Psoas muscle (tissue), 7 donors: ENCODE measurements at regions not wholly inside any gene's neighbourhood (a gene's known extent, or its start where the extent isn't known, plus 50 kb on each side); places are given as distances from the start of the nearest gene placed in this dataset.

ENCODE experiments used
- ATAC-seq, 4 donors: fragments of 200-7000 bp; cut with Tn5 transposase; one replicate each; pipeline ENCODE4 v1.9.1; 2020; ENCODE audit warnings: moderate library complexity in 3 of 4, mild to moderate bottlenecking in 2 of 4
- DNase-seq, 2 donors: peaks; one replicate each; pipeline ENCODE4 v3.0.0-alpha.2; 2020
- H3K27ac ChIP-seq: fragments of 200-600 bp; one replicate; pipeline ENCODE4 v1.8.0; 2022
- H3K27me3 ChIP-seq, 3 donors: fragments of 200-600 bp in 1 of 3; one replicate each; pipeline versions ENCODE4 v1.6.1 to v1.8.0; 2013 to 2022; ENCODE audit warnings: low read length in 2 of 3, mild to moderate bottlenecking in 2 of 3, moderate library complexity in 1 of 3; ENCODE audit not compliant: insufficient read depth in 3 of 3
- H3K36me3 ChIP-seq, 2 donors: fragments of 200-600 bp in 1 of 2; one replicate each; pipeline versions ENCODE4 v1.6.1 to v1.8.0; 2013 to 2022; ENCODE audit warnings: low read depth in 1 of 2, mild to moderate bottlenecking in 1 of 2, moderate library complexity in 1 of 2; ENCODE audit not compliant: insufficient read depth in 1 of 2
- H3K4me1 ChIP-seq: fragments of 200-600 bp; one replicate; pipeline ENCODE4 v1.8.0; 2022
- H3K4me3 ChIP-seq: fragments of 200-600 bp; one replicate; pipeline ENCODE4 v1.8.0; 2022; ENCODE audit warnings: mild to moderate bottlenecking
- H3K9me3 ChIP-seq: fragments of 200-600 bp; one replicate; pipeline ENCODE4 v1.8.0; 2022
- WGBS, 3 donors: extraction: QIAGEN DNeasy Blood & Tissue Kit; methylation state at CpG; one replicate each; pipeline versions ENCODE4 v1.1.6 to v1.1.7; 2013; 5-methylcytosine and 5-hydroxymethylcytosine counted together
- intact Hi-C, 2 donors: fragments of 100-400 bp; cut with DNase I; formaldehyde crosslinking; loops; one replicate each; pipeline versions ENCODE4 v1.11.0 to v1.14.2; 2022
- TF ChIP-seq, protein P1 (sequence below): fragments of 200-600 bp; IDR thresholded peaks from one replicate; pipeline ENCODE4 v1.8.0; 2022; ENCODE audit warnings: antibody characterized with exemption
- donor health status: healthy with polysubstance abuse.
- donor health status: DM: no; HTN: no; CAD: no; lungs with moderate emphysema.
- donor health status: Bipolar disorder and iron deficiency.
- donor health status: healthy.
- donor health status: DM: yes; HTN: yes; CAD: no.
- donor health status: DM: no; HTN: no; CAD: no.
- donor health status: DM: yes; HTN: yes; CAD: no.

GRCh38 chr3:159482241-159482993 lies 506.2 kb upstream of the IL12A start:
- H3K27ac ChIP-seq = no peak overlapping the region
- no peak overlapping the region for H3K4me3 ChIP-seq
- TF ChIP-seq, protein P1, sequence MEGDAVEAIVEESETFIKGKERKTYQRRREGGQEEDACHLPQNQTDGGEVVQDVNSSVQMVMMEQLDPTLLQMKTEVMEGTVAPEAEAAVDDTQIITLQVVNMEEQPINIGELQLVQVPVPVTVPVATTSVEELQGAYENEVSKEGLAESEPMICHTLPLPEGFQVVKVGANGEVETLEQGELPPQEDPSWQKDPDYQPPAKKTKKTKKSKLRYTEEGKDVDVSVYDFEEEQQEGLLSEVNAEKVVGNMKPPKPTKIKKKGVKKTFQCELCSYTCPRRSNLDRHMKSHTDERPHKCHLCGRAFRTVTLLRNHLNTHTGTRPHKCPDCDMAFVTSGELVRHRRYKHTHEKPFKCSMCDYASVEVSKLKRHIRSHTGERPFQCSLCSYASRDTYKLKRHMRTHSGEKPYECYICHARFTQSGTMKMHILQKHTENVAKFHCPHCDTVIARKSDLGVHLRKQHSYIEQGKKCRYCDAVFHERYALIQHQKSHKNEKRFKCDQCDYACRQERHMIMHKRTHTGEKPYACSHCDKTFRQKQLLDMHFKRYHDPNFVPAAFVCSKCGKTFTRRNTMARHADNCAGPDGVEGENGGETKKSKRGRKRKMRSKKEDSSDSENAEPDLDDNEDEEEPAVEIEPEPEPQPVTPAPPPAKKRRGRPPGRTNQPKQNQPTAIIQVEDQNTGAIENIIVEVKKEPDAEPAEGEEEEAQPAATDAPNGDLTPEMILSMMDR = no peak
- no peaks in the 10 kb centered on the region for H3K36me3 ChIP-seq
- no peaks in the 10 kb centered on the region for H3K4me1 ChIP-seq
- H3K9me3 ChIP-seq = peaks cover 3% of the 10 kb centered on the region
- DNase-seq (no peak), ATAC-seq (no peak)
- WGBS, 3 donors = 39 to 45% (median 42%) methylated on average over 3 of the region's 3 CpGs
- H3K27me3 ChIP-seq = no peaks in the 10 kb centered on the region
- intact Hi-C loops = no loop called here

- no peak for DNase-seq
- intact Hi-C loops = no loop called here
- Histone ChIP-seq H3K27me3 (no peaks in the 10 kb centered on the region), H3K27ac (no peak overlapping the region), H3K9me3 (no peaks in the 10 kb centered on the region), H3K4me1 (no peaks in the 10 kb centered on the region), H3K4me3 (no peak overlapping the region), H3K36me3 (no peaks in the 10 kb centered on the region)
- 44 to 55% (median 48%) methylated on average over 5 of the region's 5 CpGs for WGBS, 3 donors
- TF ChIP-seq, protein P1 = no peak
- no peak for ATAC-seq
Observed at GRCh38 chr3:159482994-159483367, 505.7 kb upstream of the IL12A start.

DNA sequence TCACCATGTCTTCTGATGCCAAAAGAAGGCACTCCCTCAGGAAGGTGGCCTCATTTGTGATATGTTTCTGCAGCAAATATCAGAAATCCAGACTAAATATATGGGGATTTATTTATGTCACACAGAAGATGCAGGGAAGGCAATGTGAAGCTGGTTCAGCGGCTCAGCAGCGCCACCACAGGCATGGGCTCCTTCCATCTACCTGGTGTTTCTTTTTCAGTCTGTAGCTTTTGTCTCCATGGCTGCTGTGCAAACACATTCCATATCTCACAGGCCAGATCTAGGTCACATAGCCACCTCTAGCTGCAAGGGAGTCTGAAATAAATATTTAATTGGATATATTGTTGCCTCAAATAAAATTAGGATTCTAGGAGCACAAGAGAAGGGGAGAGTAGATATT lies 502.1 kb upstream of the IL12A start:
- Histone ChIP-seq H3K36me3 (no peaks in the 10 kb centered on the region), H3K4me3 (no peak overlapping the region), H3K27ac (no peak overlapping the region), H3K27me3 (no peaks in the 10 kb centered on the region), H3K4me1 (no peaks in the 10 kb centered on the region), H3K9me3 (no peaks in the 10 kb centered on the region)
- DNase-seq = no peak
- TF ChIP-seq, protein P1 = no peak
- intact Hi-C loops = no loop called here
- no peak for ATAC-seq
- 57 to 73% (median 64%) methylated on average over 2 of the region's 2 CpGs for WGBS, 3 donors

DNA sequence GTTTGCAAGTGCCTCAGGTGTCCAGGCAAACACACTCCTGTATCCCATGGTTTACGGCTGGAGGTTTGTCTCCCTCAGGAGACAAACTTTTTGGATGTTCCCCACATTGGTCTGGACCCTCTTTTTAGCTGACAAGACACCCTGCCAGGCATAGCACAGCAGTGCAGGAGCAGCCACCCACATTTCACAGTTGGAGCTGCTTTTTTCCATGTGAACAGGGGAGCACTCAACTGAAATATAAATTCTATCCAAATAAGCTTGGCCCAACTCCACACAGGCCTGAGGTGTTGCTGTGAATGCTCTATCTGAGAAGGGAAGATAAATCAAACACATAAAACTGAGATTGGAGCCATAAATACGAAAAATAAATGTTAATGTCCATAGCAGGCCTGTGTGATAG lies 501.3 kb upstream of the IL12A start:
- ATAC-seq = no peak
- intact Hi-C loops = no loop called here
- Histone ChIP-seq H3K4me3 (no peak overlapping the region), H3K36me3 (no peaks in the 10 kb centered on the region), H3K27ac (no peak overlapping the region), H3K4me1 (no peaks in the 10 kb centered on the region), H3K27me3 (no peaks in the 10 kb centered on the region), H3K9me3 (no peaks in the 10 kb centered on the region)
- TF ChIP-seq, protein P1 = no peak
- 42 to 59% (median 53%) methylated on average over 2 of the region's 2 CpGs for WGBS, 3 donors
- DNase-seq = no peak

- H3K9me3 ChIP-seq = no peaks in the 10 kb centered on the region
- no peak overlapping the region for H3K4me3 ChIP-seq
- intact Hi-C loops = no loop called here
- no peak overlapping the region for H3K27ac ChIP-seq
- H3K4me1 ChIP-seq = no peaks in the 10 kb centered on the region
- no peaks in the 10 kb centered on the region for H3K36me3 ChIP-seq
- 53 to 59% (median 58%) methylated on average over 2 of the region's 2 CpGs for WGBS, 3 donors
- no peak for DNase-seq
- no peaks in the 10 kb centered on the region for H3K27me3 ChIP-seq
- ATAC-seq = no peak
- TF ChIP-seq, protein P1 = no peak
Observed at GRCh38 chr3:159488602-159489001, 500.0 kb upstream of the IL12A start.
